GM12873 (cell line): ENCODE measurements at regions not wholly inside any gene's neighbourhood (a gene's known extent, or its start where the extent isn't known, plus 50 kb on each side); places are given as distances from the start of the nearest gene placed in this dataset.
A peak's percentile ranks its signal among the peaks of the same experiment; 100 is the strongest.

Experiments used
- CTCF ChIP-seq: IDR thresholded peaks from 2 replicates; pipeline ENCODE4 v1.5.1; 2012; ENCODE audit warnings: low read depth, mild to moderate bottlenecking, moderate library complexity, low read length, control low read depth; ENCODE audit not compliant: insufficient read depth; ENCODE audit errors: missing control alignments

- no peak for TF ChIP-seq CTCF
Observed at GRCh38 chr13:90995001-90995400, 352.5 kb upstream of the MIR17HG start.

- no peak for TF ChIP-seq CTCF
Observed at GRCh38 chr13:90995614-90996013, 351.9 kb upstream of the MIR17HG start.

- TF ChIP-seq CTCF = no peak
Observed at GRCh38 chr13:90997951-90998350, 349.5 kb upstream of the MIR17HG start.

GRCh38 chr13:90999401-90999800, 348.1 kb upstream of the MIR17HG start:
- no peak for TF ChIP-seq CTCF

GRCh38 chr13:91001371-91001770, 346.1 kb upstream of the MIR17HG start:
- no peak for TF ChIP-seq CTCF

GRCh38 chr13:91014696-91015095, 332.8 kb upstream of the MIR17HG start:
- no peak for TF ChIP-seq CTCF

GRCh38 chr13:91017031-91017668, 330.3 kb upstream of the MIR17HG start:
- peak; percentile 74 for TF ChIP-seq CTCF
